ENCODE measurements at regions not wholly inside any gene's neighbourhood (a gene's known extent, or its start where the extent isn't known, plus 50 kb on each side); places are given as distances from the start of the nearest gene placed in this dataset.

GRCh38 chr2:221975151-221975550, 323.6 kb downstream of the PAX3 start:
- Histone ChIP-seq H3K9ac (ENCODE audit: low read length) (no peak overlapping the region), H3K4me3 (ENCODE audit: insufficient read depth, low read length, poor library complexity, severe bottlenecking) (no peak overlapping the region), H3K27ac (ENCODE audit: low read depth, low read length) (no peak overlapping the region), H3K4me2 (ENCODE audit: low read depth, low read length, poor library complexity, severe bottlenecking) (no peak overlapping the region), H2AFZ (ENCODE audit: low read depth, low read length, severe bottlenecking) (no peak overlapping the region), H3K79me2 (ENCODE audit: insufficient read depth, low read length) (no peaks in the 10 kb centered on the region), H3K27me3 (ENCODE audit: low read length) (no peaks in the 10 kb centered on the region), H3K36me3 (ENCODE audit: low read length) (no peaks in the 10 kb centered on the region), H3F3A (ENCODE audit: insufficient read depth) (no peaks in the 10 kb centered on the region), H3K9me3 (ENCODE audit: insufficient read depth, low read length) (no peaks in the 10 kb centered on the region), H3K9me2 (replicated peaks; ENCODE audit: insufficient read depth, low read length) (no peaks in the 10 kb centered on the region; the same call in 1 of the 2 replicates), H4K20me1 (ENCODE audit: low read depth, low read length) (no peaks in the 10 kb centered on the region)
- TF ChIP-seq EZH2phosphoT487 (conservative IDR thresholded peaks at IDR 0.05; ENCODE audit: low read length) (no peak), CTCF (IDR thresholded peaks at IDR 0.05; ENCODE audit: insufficient read depth, low read length, poor library complexity, severe bottlenecking) (no peak)

GRCh38 chr2:221973902-221974301, 324.9 kb downstream of the PAX3 start:
- no peaks in the 10 kb centered on the region for H4K20me1 ChIP-seq (ENCODE audit: low read depth, low read length)
- H3K4me2 ChIP-seq (ENCODE audit: low read depth, low read length, poor library complexity, severe bottlenecking): no peak overlapping the region
- H3K79me2 ChIP-seq (ENCODE audit: insufficient read depth, low read length): no peaks in the 10 kb centered on the region
- H3F3A ChIP-seq (ENCODE audit: insufficient read depth): no peaks in the 10 kb centered on the region
- H2AFZ ChIP-seq (ENCODE audit: low read depth, low read length, severe bottlenecking): no peak overlapping the region
- no peaks in the 10 kb centered on the region for H3K27me3 ChIP-seq (ENCODE audit: low read length)
- H3K27ac ChIP-seq (ENCODE audit: low read depth, low read length): no peak overlapping the region
- no peak overlapping the region for H3K4me3 ChIP-seq (ENCODE audit: insufficient read depth, low read length, poor library complexity, severe bottlenecking)
- H3K36me3 ChIP-seq (ENCODE audit: low read length): no peaks in the 10 kb centered on the region
- H3K9me3 ChIP-seq (ENCODE audit: insufficient read depth, low read length): no peaks in the 10 kb centered on the region
- H3K9ac ChIP-seq (ENCODE audit: low read length): no peak overlapping the region
- TF ChIP-seq EZH2phosphoT487 (conservative IDR thresholded peaks at IDR 0.05; ENCODE audit: low read length) (no peak), CTCF (IDR thresholded peaks at IDR 0.05; ENCODE audit: insufficient read depth, low read length, poor library complexity, severe bottlenecking) (no peak)
- no peaks in the 10 kb centered on the region; the same call in 1 of the 2 replicates for H3K9me2 ChIP-seq (replicated peaks; ENCODE audit: insufficient read depth, low read length)

GRCh38 chr2:221973502-221973901, 325.3 kb downstream of the PAX3 start:
- no peak overlapping the region for H2AFZ ChIP-seq (ENCODE audit: low read depth, low read length, severe bottlenecking)
- H3K27me3 ChIP-seq (ENCODE audit: low read length): no peaks in the 10 kb centered on the region
- no peaks in the 10 kb centered on the region for H3K79me2 ChIP-seq (ENCODE audit: insufficient read depth, low read length)
- no peaks in the 10 kb centered on the region; the same call in 1 of the 2 replicates for H3K9me2 ChIP-seq (replicated peaks; ENCODE audit: insufficient read depth, low read length)
- TF ChIP-seq CTCF (IDR thresholded peaks at IDR 0.05; ENCODE audit: insufficient read depth, low read length, poor library complexity, severe bottlenecking) (no peak), EZH2phosphoT487 (conservative IDR thresholded peaks at IDR 0.05; ENCODE audit: low read length) (no peak)
- no peak overlapping the region for H3K4me3 ChIP-seq (ENCODE audit: insufficient read depth, low read length, poor library complexity, severe bottlenecking)
- H3K4me2 ChIP-seq (ENCODE audit: low read depth, low read length, poor library complexity, severe bottlenecking): no peak overlapping the region
- H3F3A ChIP-seq (ENCODE audit: insufficient read depth): no peaks in the 10 kb centered on the region
- no peak overlapping the region for H3K27ac ChIP-seq (ENCODE audit: low read depth, low read length)
- no peaks in the 10 kb centered on the region for H3K36me3 ChIP-seq (ENCODE audit: low read length)
- H3K9ac ChIP-seq (ENCODE audit: low read length): no peak overlapping the region
- no peaks in the 10 kb centered on the region for H4K20me1 ChIP-seq (ENCODE audit: low read depth, low read length)
- no peaks in the 10 kb centered on the region for H3K9me3 ChIP-seq (ENCODE audit: insufficient read depth, low read length)
